NCI-H1105 treated with DMSO at 0.1 percent for 48 hours (cell line): ENCODE measurements at regions not wholly inside any gene's neighbourhood (a gene's known extent, or its start where the extent isn't known, plus 50 kb on each side); places are given as distances from the start of the nearest gene placed in this dataset.

Source experiments
- DNase-seq: peaks from one replicate; lab custom pipeline; 2025; lab: John Stamatoyannopoulos, UW

GRCh38 chr14:58947814-58948445 is 240.5 kb upstream of the DAAM1 start:
- peak; percentile 10 for DNase-seq

GRCh38 chr14:58950555-58950954 is 237.9 kb upstream of the DAAM1 start:
- no peak for DNase-seq

- no peak for DNase-seq
Measured at GRCh38 chr14:58951143-58951542, 237.3 kb upstream of the DAAM1 start.

GRCh38 chr14:58954052-58954451 is 234.4 kb upstream of the DAAM1 start:
- DNase-seq = no peak

- no peak for DNase-seq
Measured at GRCh38 chr14:58954901-58955861, 233.3 kb upstream of the DAAM1 start.

- no peak for DNase-seq
Measured at GRCh38 chr14:58961045-58961731, 227.3 kb upstream of the DAAM1 start.

GRCh38 chr14:58963873-58964597 is 224.4 kb upstream of the DAAM1 start:
- DNase-seq = peak; percentile 52

- no peak for DNase-seq
Measured at GRCh38 chr14:58964598-58964928, 223.9 kb upstream of the DAAM1 start.

GRCh38 chr14:58965601-58966000 is 222.9 kb upstream of the DAAM1 start:
- no peak for DNase-seq

GRCh38 chr14:58966997-58967396 is 221.5 kb upstream of the DAAM1 start:
- no peak for DNase-seq

- DNase-seq = no peak
Measured at GRCh38 chr14:58969951-58970751, 218.3 kb upstream of the DAAM1 start.

GRCh38 chr14:58972233-58973017 is 216.0 kb upstream of the DAAM1 start:
- DNase-seq = no peak

GRCh38 chr14:58977366-58977765 is 211.1 kb upstream of the DAAM1 start:
- no peak for DNase-seq

GRCh38 chr14:58978343-58978742 is 210.1 kb upstream of the DAAM1 start:
- DNase-seq = no peak

GRCh38 chr14:58979325-58979724 is 209.1 kb upstream of the DAAM1 start:
- DNase-seq = no peak

GRCh38 chr14:58981840-58982239 is 206.6 kb upstream of the DAAM1 start:
- DNase-seq = no peak

GRCh38 chr14:58985786-58986185 is 202.7 kb upstream of the DAAM1 start:
- DNase-seq = no peak

GRCh38 chr14:58987591-58987990 is 200.9 kb upstream of the DAAM1 start:
- no peak for DNase-seq

GRCh38 chr14:58992935-58993334 is 195.5 kb upstream of the DAAM1 start:
- no peak for DNase-seq

- no peak for DNase-seq
Measured at GRCh38 chr14:58994130-58994529, 194.3 kb upstream of the DAAM1 start.

GRCh38 chr14:59004012-59004411 is 184.5 kb upstream of the DAAM1 start:
- no peak for DNase-seq
